ENCODE measurements at regions not wholly inside any gene's neighbourhood (a gene's known extent, or its start where the extent isn't known, plus 50 kb on each side); places are given as distances from the start of the nearest gene placed in this dataset.

DNA sequence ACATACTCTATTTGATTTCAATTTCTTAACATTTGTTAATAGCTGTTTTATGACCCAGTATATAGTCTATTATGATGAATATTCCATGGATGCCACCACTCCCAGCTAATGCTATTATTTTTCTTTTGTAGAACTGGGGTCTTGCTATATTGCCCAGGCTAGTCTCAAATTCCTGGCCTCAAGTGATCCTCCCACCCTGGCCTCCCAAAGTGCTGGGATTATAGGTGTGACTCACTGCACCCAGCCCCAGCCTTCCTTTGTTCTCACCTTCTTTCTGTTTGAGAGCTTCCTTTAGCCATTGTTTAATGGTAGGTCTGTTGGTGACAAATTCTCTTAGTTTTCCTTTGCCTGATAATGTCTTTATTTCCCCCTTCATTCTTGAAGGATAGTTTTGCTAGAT is 52.9 kb upstream of the AMOTL1 start:
- no peak for DNase-seq (ENCODE audit: extremely low read depth in 1 of 11, low read depth in 9 of 11, low spot score in 4 of 11)

DNA sequence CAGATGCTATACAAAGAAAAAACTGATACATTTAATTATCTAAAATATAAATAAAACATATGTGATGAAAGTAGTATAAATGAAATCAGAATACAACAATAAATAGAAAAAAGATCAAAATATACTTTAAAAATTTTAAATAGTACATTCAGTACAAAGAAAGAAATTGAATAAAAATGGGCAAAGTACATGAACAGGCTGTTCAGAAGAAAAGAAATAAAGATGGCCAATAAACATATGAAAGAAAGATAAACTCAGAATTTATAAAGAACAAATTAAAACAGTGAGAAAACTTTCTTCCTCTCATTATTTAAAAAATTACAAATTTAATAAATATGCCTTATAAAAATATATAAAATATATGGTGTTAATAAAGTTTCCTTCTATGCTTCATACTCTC is 50.5 kb upstream of the AMOTL1 start:
- DNase-seq (ENCODE audit: extremely low read depth in 1 of 11, low read depth in 9 of 11, low spot score in 4 of 11) = no peak

Data from renal cortex interstitium (tissue), 11 donors.